ENCODE measurements at regions not wholly inside any gene's neighbourhood (a gene's known extent, or its start where the extent isn't known, plus 50 kb on each side); places are given as distances from the start of the nearest gene placed in this dataset.

DNA sequence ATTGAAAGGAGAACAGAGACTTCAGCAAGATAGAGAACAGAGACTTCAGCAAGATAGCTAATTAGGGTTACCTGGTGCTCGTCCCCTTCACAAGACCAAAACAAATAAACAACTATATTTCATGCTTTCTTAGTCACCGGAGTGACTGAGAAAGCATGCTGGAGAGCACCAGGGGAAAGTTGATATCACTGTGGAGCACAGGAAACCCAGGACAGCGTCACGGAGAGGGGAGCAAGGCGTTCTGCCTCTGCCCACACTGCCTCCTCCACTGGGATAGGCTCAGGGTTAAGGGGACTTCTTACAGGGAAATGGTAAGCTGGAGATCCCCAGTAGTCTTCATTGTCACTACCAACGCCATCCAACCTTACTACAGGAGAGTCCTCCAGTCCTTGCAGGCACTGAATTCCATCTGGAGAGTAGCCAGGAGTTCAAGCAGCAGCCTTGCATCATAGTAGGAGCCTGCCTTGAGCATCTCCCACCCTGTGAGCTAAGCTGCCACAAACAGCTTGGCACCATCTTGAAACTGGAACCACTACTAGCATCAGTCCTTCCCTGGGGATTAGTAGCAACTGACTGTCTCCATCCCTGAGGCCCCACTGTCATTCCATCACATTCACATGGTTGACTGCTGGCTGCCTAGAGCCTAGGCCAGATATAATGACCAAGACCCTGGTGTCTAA is 239.4 kb downstream of the PLPP3 start:
- TF ChIP-seq, protein P1, sequence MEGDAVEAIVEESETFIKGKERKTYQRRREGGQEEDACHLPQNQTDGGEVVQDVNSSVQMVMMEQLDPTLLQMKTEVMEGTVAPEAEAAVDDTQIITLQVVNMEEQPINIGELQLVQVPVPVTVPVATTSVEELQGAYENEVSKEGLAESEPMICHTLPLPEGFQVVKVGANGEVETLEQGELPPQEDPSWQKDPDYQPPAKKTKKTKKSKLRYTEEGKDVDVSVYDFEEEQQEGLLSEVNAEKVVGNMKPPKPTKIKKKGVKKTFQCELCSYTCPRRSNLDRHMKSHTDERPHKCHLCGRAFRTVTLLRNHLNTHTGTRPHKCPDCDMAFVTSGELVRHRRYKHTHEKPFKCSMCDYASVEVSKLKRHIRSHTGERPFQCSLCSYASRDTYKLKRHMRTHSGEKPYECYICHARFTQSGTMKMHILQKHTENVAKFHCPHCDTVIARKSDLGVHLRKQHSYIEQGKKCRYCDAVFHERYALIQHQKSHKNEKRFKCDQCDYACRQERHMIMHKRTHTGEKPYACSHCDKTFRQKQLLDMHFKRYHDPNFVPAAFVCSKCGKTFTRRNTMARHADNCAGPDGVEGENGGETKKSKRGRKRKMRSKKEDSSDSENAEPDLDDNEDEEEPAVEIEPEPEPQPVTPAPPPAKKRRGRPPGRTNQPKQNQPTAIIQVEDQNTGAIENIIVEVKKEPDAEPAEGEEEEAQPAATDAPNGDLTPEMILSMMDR (IDR thresholded peaks at IDR 0.05; ENCODE audit: borderline replicate concordance, insufficient read depth, low read depth, low read length): no peak
- no peak overlapping the region for H3K4me3 ChIP-seq (ENCODE audit: low read depth, low read length)

DNA sequence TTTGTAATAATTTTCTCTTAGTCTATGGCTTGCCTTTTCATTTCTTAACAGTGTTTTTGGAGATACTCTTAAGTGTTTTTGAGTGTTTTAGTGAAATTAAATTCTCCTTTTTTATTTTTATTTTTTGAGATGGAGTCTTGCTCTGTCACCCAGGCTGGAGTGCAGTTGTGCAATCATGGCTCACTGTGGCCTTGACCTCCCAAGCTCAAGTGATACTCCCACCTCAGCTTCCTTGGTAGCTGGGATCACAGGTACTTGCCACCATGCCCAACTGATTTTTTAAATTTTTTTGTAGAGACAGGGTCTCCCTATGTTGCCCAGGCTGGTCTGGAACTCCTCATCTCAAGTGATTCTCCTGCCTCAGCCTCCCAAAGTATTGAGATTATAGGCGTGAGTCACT is 240.3 kb downstream of the PLPP3 start:
- TF ChIP-seq, protein P1 (IDR thresholded peaks at IDR 0.05; ENCODE audit: borderline replicate concordance, insufficient read depth, low read depth, low read length): no peak
- no peak overlapping the region for H3K4me3 ChIP-seq (ENCODE audit: low read depth, low read length)

DNA sequence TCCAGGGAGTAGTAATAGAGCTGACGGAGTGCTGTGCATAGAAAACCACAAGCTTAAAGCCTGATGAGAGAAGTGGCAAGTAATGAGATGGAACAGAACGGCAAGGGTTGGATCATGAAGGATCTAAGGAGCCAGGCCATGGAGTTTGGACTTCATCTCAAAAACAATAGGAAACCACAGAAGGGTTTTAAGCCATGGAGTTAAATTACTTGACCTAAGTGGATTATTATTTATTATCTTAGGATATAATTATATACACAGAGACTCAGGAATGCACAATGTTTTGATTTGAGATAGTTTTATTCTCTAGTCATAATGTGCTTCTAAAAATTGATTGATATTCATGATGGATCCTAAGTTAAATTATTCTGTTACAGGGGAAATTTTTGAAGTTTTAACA is 242.4 kb downstream of the PLPP3 start:
- TF ChIP-seq, protein P1 (IDR thresholded peaks at IDR 0.05; ENCODE audit: borderline replicate concordance, insufficient read depth, low read depth, low read length): no peak

DNA sequence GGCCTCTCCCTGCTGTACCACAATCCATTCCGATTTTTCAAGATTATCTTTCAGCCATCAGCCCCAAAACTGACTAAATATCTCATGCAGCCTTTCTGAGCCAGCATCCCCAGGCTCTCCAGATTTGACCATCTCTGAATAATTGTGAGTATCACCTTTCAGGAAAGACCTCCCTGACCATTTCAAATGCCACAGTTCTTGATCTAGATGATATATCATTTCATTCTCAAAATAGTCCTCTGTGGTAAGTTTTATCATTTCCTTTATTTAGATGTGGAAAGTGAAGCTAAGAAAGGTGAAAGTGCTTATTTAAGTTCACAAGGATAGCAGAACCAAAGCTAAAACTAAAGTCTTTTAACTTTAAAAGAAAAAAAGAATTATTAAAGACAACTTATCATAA is 244.0 kb downstream of the PLPP3 start:
- H3K4me3 ChIP-seq (ENCODE audit: low read depth, low read length): no peak overlapping the region
- TF ChIP-seq, protein P1 (IDR thresholded peaks at IDR 0.05; ENCODE audit: borderline replicate concordance, insufficient read depth, low read depth, low read length): no peak

More for the DNA sequence above, 242.4 kb downstream of the PLPP3 start:
- H3K4me3 ChIP-seq (ENCODE audit: low read depth, low read length): no peak overlapping the region

- TF ChIP-seq, protein P1 (IDR thresholded peaks at IDR 0.05; ENCODE audit: borderline replicate concordance, insufficient read depth, low read depth, low read length): no peak
Measured at GRCh38 chr1:56334047-56334446, 245.3 kb downstream of the PLPP3 start.

DNA sequence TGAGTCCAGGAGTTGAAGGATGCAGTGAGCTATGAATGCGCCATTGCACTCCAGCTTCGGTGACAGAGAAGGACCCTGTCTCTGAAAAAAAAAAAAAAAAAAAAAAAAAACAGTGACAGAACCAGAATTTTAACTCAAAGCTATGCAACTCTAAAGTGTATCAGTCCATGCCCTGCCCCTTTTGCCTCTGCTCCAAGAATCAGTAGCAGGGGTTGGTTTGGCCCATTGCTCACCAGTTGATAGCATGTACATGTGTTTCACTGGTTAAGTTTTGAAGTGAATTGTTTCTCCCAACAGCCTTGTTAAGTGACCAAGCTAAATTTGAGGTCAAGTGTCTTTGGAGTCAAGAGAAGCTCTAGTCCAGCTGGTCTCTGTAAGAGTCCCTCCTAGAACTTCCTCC is 245.9 kb downstream of the PLPP3 start:
- H3K4me3 ChIP-seq (ENCODE audit: low read depth, low read length): no peak overlapping the region
- TF ChIP-seq, protein P1 (IDR thresholded peaks at IDR 0.05; ENCODE audit: borderline replicate concordance, insufficient read depth, low read depth, low read length): no peak

More at GRCh38 chr1:56334047-56334446, 245.3 kb downstream of the PLPP3 start:
- H3K4me3 ChIP-seq (ENCODE audit: low read depth, low read length): no peak overlapping the region

- TF ChIP-seq, protein P1 (IDR thresholded peaks at IDR 0.05; ENCODE audit: borderline replicate concordance, insufficient read depth, low read depth, low read length): no peak
- no peak overlapping the region for H3K4me3 ChIP-seq (ENCODE audit: low read depth, low read length)
Measured at GRCh38 chr1:56331892-56332567, 247.3 kb downstream of the PLPP3 start.

All from GM12875 (cell line).